ENCODE measurements at regions not wholly inside any gene's neighbourhood (a gene's known extent, or its start where the extent isn't known, plus 50 kb on each side); places are given as distances from the start of the nearest gene placed in this dataset.

DNA sequence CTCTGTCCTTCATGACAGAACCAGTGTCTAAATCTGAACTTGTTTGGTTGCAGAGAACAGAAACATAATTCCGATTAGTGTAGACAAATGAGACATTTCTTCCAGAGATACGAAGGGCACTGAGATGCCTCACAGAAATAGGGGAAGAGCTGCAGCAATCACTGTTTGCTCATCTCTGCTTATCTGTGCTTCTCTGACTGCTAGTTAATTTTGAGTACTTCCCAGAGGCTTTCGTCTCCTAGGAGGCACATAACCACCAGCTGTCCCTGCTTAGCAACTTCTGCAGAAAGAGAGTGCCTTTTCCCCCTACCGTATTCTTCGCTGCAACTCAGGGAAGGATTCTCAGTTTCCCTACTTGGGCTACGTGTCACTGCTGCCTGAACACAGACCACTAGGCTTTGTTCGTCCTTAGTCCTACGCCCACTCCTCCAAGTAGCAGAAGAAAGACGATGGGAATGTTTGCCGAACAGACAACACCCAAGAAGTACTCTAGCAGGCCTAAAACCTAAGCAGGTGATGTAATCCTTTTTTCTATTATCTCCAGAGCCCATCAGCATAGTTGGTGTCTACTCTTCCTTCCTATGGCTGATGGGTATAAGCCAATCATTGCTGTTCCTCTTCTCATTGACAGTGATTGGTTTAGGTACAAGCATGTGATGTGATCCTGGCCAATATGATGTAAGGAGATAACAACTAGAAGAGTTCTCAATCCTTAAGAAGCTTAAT is 63.6 kb downstream of the TNP1 start:
- TF ChIP-seq EZH2 (IDR thresholded peaks at IDR 0.05): no peak
- no peak for TF ChIP-seq CTCF (IDR thresholded peaks at IDR 0.05 in 2 of 3, conservative IDR thresholded peaks at IDR 0.05 in 1 of 3; ENCODE audit: borderline replicate concordance in 1 of 3, insufficient read depth in 1 of 3, low read depth in 2 of 3, low read length in 2 of 3)
- TF ChIP-seq FOSL1 (IDR thresholded peaks at IDR 0.05; ENCODE audit: low read depth): no peak
- TF ChIP-seq YY1 (IDR thresholded peaks at IDR 0.05; ENCODE audit: extremely low read depth, insufficient replicate concordance, low read depth, low read length): no peak
- no peak for TF ChIP-seq JUND (IDR thresholded peaks at IDR 0.05)
- TF ChIP-seq, protein P1, sequence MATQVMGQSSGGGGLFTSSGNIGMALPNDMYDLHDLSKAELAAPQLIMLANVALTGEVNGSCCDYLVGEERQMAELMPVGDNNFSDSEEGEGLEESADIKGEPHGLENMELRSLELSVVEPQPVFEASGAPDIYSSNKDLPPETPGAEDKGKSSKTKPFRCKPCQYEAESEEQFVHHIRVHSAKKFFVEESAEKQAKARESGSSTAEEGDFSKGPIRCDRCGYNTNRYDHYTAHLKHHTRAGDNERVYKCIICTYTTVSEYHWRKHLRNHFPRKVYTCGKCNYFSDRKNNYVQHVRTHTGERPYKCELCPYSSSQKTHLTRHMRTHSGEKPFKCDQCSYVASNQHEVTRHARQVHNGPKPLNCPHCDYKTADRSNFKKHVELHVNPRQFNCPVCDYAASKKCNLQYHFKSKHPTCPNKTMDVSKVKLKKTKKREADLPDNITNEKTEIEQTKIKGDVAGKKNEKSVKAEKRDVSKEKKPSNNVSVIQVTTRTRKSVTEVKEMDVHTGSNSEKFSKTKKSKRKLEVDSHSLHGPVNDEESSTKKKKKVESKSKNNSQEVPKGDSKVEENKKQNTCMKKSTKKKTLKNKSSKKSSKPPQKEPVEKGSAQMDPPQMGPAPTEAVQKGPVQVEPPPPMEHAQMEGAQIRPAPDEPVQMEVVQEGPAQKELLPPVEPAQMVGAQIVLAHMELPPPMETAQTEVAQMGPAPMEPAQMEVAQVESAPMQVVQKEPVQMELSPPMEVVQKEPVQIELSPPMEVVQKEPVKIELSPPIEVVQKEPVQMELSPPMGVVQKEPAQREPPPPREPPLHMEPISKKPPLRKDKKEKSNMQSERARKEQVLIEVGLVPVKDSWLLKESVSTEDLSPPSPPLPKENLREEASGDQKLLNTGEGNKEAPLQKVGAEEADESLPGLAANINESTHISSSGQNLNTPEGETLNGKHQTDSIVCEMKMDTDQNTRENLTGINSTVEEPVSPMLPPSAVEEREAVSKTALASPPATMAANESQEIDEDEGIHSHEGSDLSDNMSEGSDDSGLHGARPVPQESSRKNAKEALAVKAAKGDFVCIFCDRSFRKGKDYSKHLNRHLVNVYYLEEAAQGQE (IDR thresholded peaks at IDR 0.05; ENCODE audit: low read depth): no peak
- TF ChIP-seq POLR2A (IDR thresholded peaks at IDR 0.05; ENCODE audit: borderline replicate concordance, extremely low read depth, insufficient read depth, insufficient read length): no peak
- TF ChIP-seq, protein P2, sequence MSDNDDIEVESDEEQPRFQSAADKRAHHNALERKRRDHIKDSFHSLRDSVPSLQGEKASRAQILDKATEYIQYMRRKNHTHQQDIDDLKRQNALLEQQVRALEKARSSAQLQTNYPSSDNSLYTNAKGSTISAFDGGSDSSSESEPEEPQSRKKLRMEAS (IDR thresholded peaks at IDR 0.05): no peak
- TF ChIP-seq POLR2AphosphoS5 (IDR thresholded peaks at IDR 0.05; ENCODE audit: low read depth, low read length): no peak
- TF ChIP-seq ZFX (IDR thresholded peaks at IDR 0.05): no peak
- TF ChIP-seq ZNF274 (IDR thresholded peaks at IDR 0.05; ENCODE audit: low read depth, low read length): no peak

Data from HCT116 (cell line).